ENCODE measurements at regions not wholly inside any gene's neighbourhood (a gene's known extent, or its start where the extent isn't known, plus 50 kb on each side); places are given as distances from the start of the nearest gene placed in this dataset.

GRCh38 chr19:30224689-30225606 is 147.2 kb upstream of the ZNF536 start:
- TF ChIP-seq CTCF (IDR thresholded peaks at IDR 0.05) = no peak
- Histone ChIP-seq H3K4me1 (ENCODE audit: control insufficient read depth in 1 of 2, low read depth in 2 of 2) (peaks cover 18 to 40% of the 10 kb centered on the region in 2 donors), H3K36me3 (no peaks in the 10 kb centered on the region), H3K27me3 (replicated peaks; ENCODE audit: insufficient read depth) (no peaks in the 10 kb centered on the region), H3K9me3 (no peaks in the 10 kb centered on the region), H3K27ac (no peak overlapping the region), H3K4me3 (peak overlapping the region; percentile 79)
- ATAC-seq (ENCODE audit: insufficient number of reproducible peaks, low FRiP score, low read depth) (no peak), DNase-seq (ENCODE audit: low spot score) (no peak)

- H3K4me1 ChIP-seq (ENCODE audit: control insufficient read depth in 1 of 2, low read depth in 2 of 2) = peaks cover 18 to 40% of the 10 kb centered on the region in 2 donors
- no peak overlapping the region for H3K27ac ChIP-seq
- ATAC-seq (ENCODE audit: insufficient number of reproducible peaks, low FRiP score, low read depth) = no peak
Observed at GRCh38 chr19:30225676-30226463, 146.3 kb upstream of the ZNF536 start.

GRCh38 chr19:30226464-30227011 is 145.6 kb upstream of the ZNF536 start:
- ATAC-seq (ENCODE audit: insufficient number of reproducible peaks, low FRiP score, low read depth) (no peak), DNase-seq (ENCODE audit: low spot score) (no peak)
- Histone ChIP-seq H3K9me3 (no peaks in the 10 kb centered on the region), H3K27me3 (replicated peaks; ENCODE audit: insufficient read depth) (no peaks in the 10 kb centered on the region), H3K4me3 (peak overlapping the region; percentile 79), H3K4me1 (ENCODE audit: control insufficient read depth in 1 of 2, low read depth in 2 of 2) (peaks cover 18 to 40% of the 10 kb centered on the region in 2 donors), H3K36me3 (no peaks in the 10 kb centered on the region), H3K27ac (no peak overlapping the region)
- TF ChIP-seq CTCF (IDR thresholded peaks at IDR 0.05) = no peak

More at GRCh38 chr19:30225676-30226463, 146.3 kb upstream of the ZNF536 start:
- no peak for TF ChIP-seq CTCF (IDR thresholded peaks at IDR 0.05)
- Histone ChIP-seq H3K9me3 (no peaks in the 10 kb centered on the region), H3K4me3 (peak overlapping the region; percentile 79), H3K27me3 (replicated peaks; ENCODE audit: insufficient read depth) (no peaks in the 10 kb centered on the region), H3K36me3 (no peaks in the 10 kb centered on the region)
- no peak for DNase-seq (ENCODE audit: low spot score)

GRCh38 chr19:30227012-30227621 is 145.1 kb upstream of the ZNF536 start:
- Histone ChIP-seq H3K36me3 (no peaks in the 10 kb centered on the region), H3K4me3 (peak overlapping the region; percentile 79), H3K9me3 (no peaks in the 10 kb centered on the region), H3K4me1 (ENCODE audit: control insufficient read depth in 1 of 2, low read depth in 2 of 2) (peaks cover 18 to 40% of the 10 kb centered on the region in 2 donors), H3K27ac (no peak overlapping the region), H3K27me3 (replicated peaks; ENCODE audit: insufficient read depth) (no peaks in the 10 kb centered on the region)
- no peak for TF ChIP-seq CTCF (IDR thresholded peaks at IDR 0.05)
- no peak for ATAC-seq (ENCODE audit: insufficient number of reproducible peaks, low FRiP score, low read depth)
- no peak for DNase-seq (ENCODE audit: low spot score)

All from thoracic aorta (tissue), 2 donors.